NOMO-1 treated with dmso at 0.1 percent for 144 hours (cell line): ENCODE measurements at regions not wholly inside any gene's neighbourhood (a gene's known extent, or its start where the extent isn't known, plus 50 kb on each side); places are given as distances from the start of the nearest gene placed in this dataset.
"Not testable (repeated sequence)": the region's sequence is repeated elsewhere in the genome, so short reads cannot be mapped to it uniquely, and the experiment has no call there.

Experiments used
- DNase-seq: peaks from one replicate; lab custom pipeline; 2025; ENCODE audit not compliant: unreplicated experiment; lab: John Stamatoyannopoulos, UW

GRCh38 chr12:14032191-14032590 is 50.8 kb upstream of the GRIN2B start:
- DNase-seq, result not testable (repeated sequence)

- no peak for DNase-seq
Observed at GRCh38 chr12:14043776-14044175, 62.4 kb upstream of the GRIN2B start.

GRCh38 chr12:14048941-14049545 is 67.6 kb upstream of the GRIN2B start:
- no peak for DNase-seq

GRCh38 chr12:14057895-14058294 is 76.5 kb upstream of the GRIN2B start:
- DNase-seq, result no peak

- DNase-seq, result no peak
Observed at GRCh38 chr12:14058717-14059116, 77.3 kb upstream of the GRIN2B start.

- no peak for DNase-seq
Observed at GRCh38 chr12:14059548-14059947, 78.1 kb upstream of the GRIN2B start.

- no peak for DNase-seq
Observed at GRCh38 chr12:14065616-14066015, 84.2 kb upstream of the GRIN2B start.

- DNase-seq, result no peak
Observed at GRCh38 chr12:14066021-14066420, 84.6 kb upstream of the GRIN2B start.

GRCh38 chr12:14068961-14069360 is 87.6 kb upstream of the GRIN2B start:
- no peak for DNase-seq

- DNase-seq, result no peak
Observed at GRCh38 chr12:14071833-14072232, 90.4 kb upstream of the GRIN2B start.

- DNase-seq, result no peak
Observed at GRCh38 chr12:14072987-14073386, 91.6 kb upstream of the GRIN2B start.

- no peak for DNase-seq
Observed at GRCh38 chr12:14075797-14076393, 94.5 kb upstream of the GRIN2B start.

- DNase-seq, result no peak
Observed at GRCh38 chr12:14076538-14076937, 95.1 kb upstream of the GRIN2B start.

- no peak for DNase-seq
Observed at GRCh38 chr12:14086838-14087237, 105.4 kb upstream of the GRIN2B start.

GRCh38 chr12:14099994-14100393 is 118.6 kb upstream of the GRIN2B start:
- no peak for DNase-seq

GRCh38 chr12:14101556-14101955 is 120.2 kb upstream of the GRIN2B start:
- DNase-seq, result not testable (repeated sequence)

GRCh38 chr12:14111230-14111865 is 129.9 kb upstream of the GRIN2B start:
- no peak for DNase-seq

GRCh38 chr12:14113031-14113430 is 131.6 kb upstream of the GRIN2B start:
- no peak for DNase-seq

GRCh38 chr12:14126692-14127091 is 145.3 kb upstream of the GRIN2B start:
- no peak for DNase-seq

- DNase-seq, result no peak
Observed at GRCh38 chr12:14129611-14130195, 148.3 kb upstream of the GRIN2B start.

GRCh38 chr12:14135996-14136395 is 154.6 kb upstream of the GRIN2B start:
- no peak for DNase-seq

- DNase-seq, result no peak
Observed at GRCh38 chr12:14138495-14138894, 157.1 kb upstream of the GRIN2B start.
